ENCODE measurements at regions not wholly inside any gene's neighbourhood (a gene's known extent, or its start where the extent isn't known, plus 50 kb on each side); places are given as distances from the start of the nearest gene placed in this dataset.
"Not testable (repeated sequence)": the region's sequence is repeated elsewhere in the genome, so short reads cannot be mapped to it uniquely, and the experiment has no call there.

GRCh38 chr7:67338545-67338944 lies 341.9 kb downstream of the TYW1 start:
- not testable (repeated sequence) for DNase-seq (ENCODE audit: low read depth)

GRCh38 chr7:67341153-67341768 lies 344.6 kb downstream of the TYW1 start:
- Histone ChIP-seq H3K9ac (ENCODE audit: low read length) (no peak overlapping the region), H4K20me1 (ENCODE audit: insufficient read depth, low read length) (no peaks in the 10 kb centered on the region), H3K36me3 (ENCODE audit: insufficient read depth, low read length) (peaks cover 2% of the 10 kb centered on the region), H3K9me3 (ENCODE audit: insufficient read depth, low read depth, low read length) (no peaks in the 10 kb centered on the region), H3K4me2 (ENCODE audit: low read length) (no peak overlapping the region), H3K27me3 (ENCODE audit: insufficient read depth, low read length) (no peaks in the 10 kb centered on the region), H3K27ac (ENCODE audit: low read depth, low read length) (no peak overlapping the region), H3K79me2 (ENCODE audit: insufficient read depth, low read length) (no peaks in the 10 kb centered on the region), H2AFZ (ENCODE audit: low read depth, low read length) (no peak overlapping the region), H3K4me3 (ENCODE audit: insufficient read depth, low read depth, low read length) (no peak overlapping the region), H3K4me1 (ENCODE audit: insufficient read depth, low read length) (no peaks in the 10 kb centered on the region)
- DNase-seq (ENCODE audit: low read depth) (no peak), FAIRE-seq (no peak)
- no peak for TF ChIP-seq CTCF (IDR thresholded peaks at IDR 0.05; ENCODE audit: insufficient read depth, low read depth, low read length)
- no peak for TF ChIP-seq EZH2 (IDR thresholded peaks at IDR 0.05; ENCODE audit: insufficient read depth, low read length)
- H3K27ac Mint-ChIP-seq (ENCODE audit: unreplicated experiment), result no peak overlapping the region
- H3K27me3 Mint-ChIP-seq (ENCODE audit: low read depth, unreplicated experiment), result no peaks in the 10 kb centered on the region
- H3K4me1 Mint-ChIP-seq (ENCODE audit: low read depth, unreplicated experiment), result no peaks in the 10 kb centered on the region
- no peak overlapping the region for H3K4me3 Mint-ChIP-seq (ENCODE audit: unreplicated experiment)
- H3K36me3 Mint-ChIP-seq (ENCODE audit: low read depth, unreplicated experiment), result peaks cover 36% of the 10 kb centered on the region
- H3K9me3 Mint-ChIP-seq (ENCODE audit: unreplicated experiment), result peaks cover 12% of the 10 kb centered on the region

More at GRCh38 chr7:67338545-67338944, 341.9 kb downstream of the TYW1 start:
- not testable (repeated sequence) for H3K27me3 Mint-ChIP-seq (ENCODE audit: low read depth, unreplicated experiment); H3K27me3 ChIP-seq (ENCODE audit: insufficient read depth, low read length); H3K4me1 Mint-ChIP-seq (ENCODE audit: low read depth, unreplicated experiment); H2AFZ ChIP-seq (ENCODE audit: low read depth, low read length); H3K27ac Mint-ChIP-seq (ENCODE audit: unreplicated experiment); H3K27ac ChIP-seq (ENCODE audit: low read depth, low read length); H3K4me3 ChIP-seq (ENCODE audit: insufficient read depth, low read depth, low read length); H3K4me2 ChIP-seq (ENCODE audit: low read length); H3K79me2 ChIP-seq (ENCODE audit: insufficient read depth, low read length); H4K20me1 ChIP-seq (ENCODE audit: insufficient read depth, low read length); H3K4me3 Mint-ChIP-seq (ENCODE audit: unreplicated experiment); H3K9ac ChIP-seq (ENCODE audit: low read length); H3K36me3 ChIP-seq (ENCODE audit: insufficient read depth, low read length); H3K4me1 ChIP-seq (ENCODE audit: insufficient read depth, low read length); H3K9me3 Mint-ChIP-seq (ENCODE audit: unreplicated experiment); H3K9me3 ChIP-seq (ENCODE audit: insufficient read depth, low read depth, low read length)
- FAIRE-seq, result peak; percentile 59
- H3K36me3 Mint-ChIP-seq (ENCODE audit: low read depth, unreplicated experiment), result peaks cover 13% of the 10 kb centered on the region

GRCh38 chr7:67343114-67343513 lies 346.5 kb downstream of the TYW1 start:
- H3K36me3 Mint-ChIP-seq (ENCODE audit: low read depth, unreplicated experiment), result peaks cover 36% of the 10 kb centered on the region
- H3K4me3 Mint-ChIP-seq (ENCODE audit: unreplicated experiment), result no peak overlapping the region

More at GRCh38 chr7:67343114-67343513, 346.5 kb downstream of the TYW1 start:
- Histone ChIP-seq H3K9me3 (ENCODE audit: insufficient read depth, low read depth, low read length) (no peaks in the 10 kb centered on the region), H3K9ac (ENCODE audit: low read length) (no peak overlapping the region), H3K4me1 (ENCODE audit: insufficient read depth, low read length) (no peaks in the 10 kb centered on the region), H3K27ac (ENCODE audit: low read depth, low read length) (no peak overlapping the region), H3K27me3 (ENCODE audit: insufficient read depth, low read length) (no peaks in the 10 kb centered on the region), H3K4me2 (ENCODE audit: low read length) (no peak overlapping the region), H4K20me1 (ENCODE audit: insufficient read depth, low read length) (no peaks in the 10 kb centered on the region), H2AFZ (ENCODE audit: low read depth, low read length) (no peak overlapping the region), H3K4me3 (ENCODE audit: insufficient read depth, low read depth, low read length) (no peak overlapping the region), H3K79me2 (ENCODE audit: insufficient read depth, low read length) (no peaks in the 10 kb centered on the region), H3K36me3 (ENCODE audit: insufficient read depth, low read length) (peaks cover 2% of the 10 kb centered on the region)
- Mint-ChIP-seq H3K4me1 (ENCODE audit: low read depth, unreplicated experiment) (no peaks in the 10 kb centered on the region), H3K9me3 (ENCODE audit: unreplicated experiment) (peaks cover 12% of the 10 kb centered on the region), H3K27me3 (ENCODE audit: low read depth, unreplicated experiment) (no peaks in the 10 kb centered on the region), H3K27ac (ENCODE audit: unreplicated experiment) (no peak overlapping the region)
- FAIRE-seq, result no peak
- no peak for DNase-seq (ENCODE audit: low read depth)
- no peak for TF ChIP-seq EZH2 (IDR thresholded peaks at IDR 0.05; ENCODE audit: insufficient read depth, low read length)
- TF ChIP-seq CTCF (IDR thresholded peaks at IDR 0.05; ENCODE audit: insufficient read depth, low read depth, low read length), result no peak

Data from astrocyte (in vitro differentiated cells and primary cell).